ENCODE measurements at regions not wholly inside any gene's neighbourhood (a gene's known extent, or its start where the extent isn't known, plus 50 kb on each side); places are given as distances from the start of the nearest gene placed in this dataset.

GRCh38 chr1:218667781-218668516, 322.8 kb downstream of the TGFB2 start:
- no peaks in the 10 kb centered on the region for H3K4me1 Mint-ChIP-seq (ENCODE audit: low read depth)
- ChIA-PET CTCF (no interaction called here), POLR2A (no interaction called here)
- no peaks in the 10 kb centered on the region for H3K27me3 Mint-ChIP-seq
- DNase-seq: no peak
- intact Hi-C loops (cut with micrococcal nuclease): no loop called here
- no peak overlapping the region for H3K27ac Mint-ChIP-seq
- no peak overlapping the region for H3K4me3 Mint-ChIP-seq
- peaks cover 3% of the 10 kb centered on the region for H3K9me3 Mint-ChIP-seq
- no peak for TF ChIP-seq CTCF (IDR thresholded peaks at IDR 0.05)
- H3K36me3 Mint-ChIP-seq (ENCODE audit: low read depth): no peaks in the 10 kb centered on the region
- no peak for ATAC-seq

- no peak for TF ChIP-seq CTCF (IDR thresholded peaks at IDR 0.05)
- H3K27me3 Mint-ChIP-seq: no peaks in the 10 kb centered on the region
- ATAC-seq: no peak
- peaks cover 3% of the 10 kb centered on the region for H3K9me3 Mint-ChIP-seq
- intact Hi-C loops (cut with micrococcal nuclease): no loop called here
- DNase-seq: no peak
- no peaks in the 10 kb centered on the region for H3K36me3 Mint-ChIP-seq (ENCODE audit: low read depth)
- no peak overlapping the region for H3K27ac Mint-ChIP-seq
- POLR2A ChIA-PET: no interaction called here
- no peak overlapping the region for H3K4me3 Mint-ChIP-seq
- CTCF ChIA-PET: no interaction called here
- no peaks in the 10 kb centered on the region for H3K4me1 Mint-ChIP-seq (ENCODE audit: low read depth)
These were observed 324.3 kb downstream of the TGFB2 start for GRCh38 chr1:218669431-218669830.

GRCh38 chr1:218670875-218671274, 325.7 kb downstream of the TGFB2 start:
- POLR2A ChIA-PET: no interaction called here
- Mint-ChIP-seq H3K9me3 (peaks cover 3% of the 10 kb centered on the region), H3K27me3 (no peaks in the 10 kb centered on the region), H3K36me3 (ENCODE audit: low read depth) (no peaks in the 10 kb centered on the region), H3K4me3 (no peak overlapping the region), H3K27ac (no peak overlapping the region), H3K4me1 (ENCODE audit: low read depth) (no peaks in the 10 kb centered on the region)
- CTCF ChIA-PET: no interaction called here
- intact Hi-C loops (cut with micrococcal nuclease): no loop called here
- TF ChIP-seq CTCF (IDR thresholded peaks at IDR 0.05): no peak
- no peak for DNase-seq
- ATAC-seq: no peak

GRCh38 chr1:218671573-218671972, 326.4 kb downstream of the TGFB2 start:
- ATAC-seq (no peak), DNase-seq (no peak)
- H3K27ac Mint-ChIP-seq: no peak overlapping the region
- H3K36me3 Mint-ChIP-seq (ENCODE audit: low read depth): no peaks in the 10 kb centered on the region
- no peak for TF ChIP-seq CTCF (IDR thresholded peaks at IDR 0.05)
- no peaks in the 10 kb centered on the region for H3K27me3 Mint-ChIP-seq
- intact Hi-C loops (cut with micrococcal nuclease): no loop called here
- no peak overlapping the region for H3K4me3 Mint-ChIP-seq
- POLR2A ChIA-PET: no interaction called here
- CTCF ChIA-PET: no interaction called here
- H3K9me3 Mint-ChIP-seq: peaks cover 3% of the 10 kb centered on the region
- no peaks in the 10 kb centered on the region for H3K4me1 Mint-ChIP-seq (ENCODE audit: low read depth)

- H3K36me3 Mint-ChIP-seq (ENCODE audit: low read depth): no peaks in the 10 kb centered on the region
- no peaks in the 10 kb centered on the region for H3K27me3 Mint-ChIP-seq
- intact Hi-C loops (cut with micrococcal nuclease): no loop called here
- H3K4me3 Mint-ChIP-seq: no peak overlapping the region
- ATAC-seq: no peak
- no peak for DNase-seq
- peaks cover 3% of the 10 kb centered on the region for H3K9me3 Mint-ChIP-seq
- H3K27ac Mint-ChIP-seq: no peak overlapping the region
- CTCF ChIA-PET: no interaction called here
- TF ChIP-seq CTCF (IDR thresholded peaks at IDR 0.05): no peak
- H3K4me1 Mint-ChIP-seq (ENCODE audit: low read depth): no peaks in the 10 kb centered on the region
- POLR2A ChIA-PET: no interaction called here
These were observed 328.0 kb downstream of the TGFB2 start for GRCh38 chr1:218673170-218673569.

All from activated CD8-positive, alpha-beta T cell treated with anti-CD3 and anti-CD28 coated beads for 36 hours (primary cell).